ENCODE measurements at regions not wholly inside any gene's neighbourhood (a gene's known extent, or its start where the extent isn't known, plus 50 kb on each side); places are given as distances from the start of the nearest gene placed in this dataset.
A peak's percentile ranks its signal among the peaks of the same experiment; 100 is the strongest.

DNA sequence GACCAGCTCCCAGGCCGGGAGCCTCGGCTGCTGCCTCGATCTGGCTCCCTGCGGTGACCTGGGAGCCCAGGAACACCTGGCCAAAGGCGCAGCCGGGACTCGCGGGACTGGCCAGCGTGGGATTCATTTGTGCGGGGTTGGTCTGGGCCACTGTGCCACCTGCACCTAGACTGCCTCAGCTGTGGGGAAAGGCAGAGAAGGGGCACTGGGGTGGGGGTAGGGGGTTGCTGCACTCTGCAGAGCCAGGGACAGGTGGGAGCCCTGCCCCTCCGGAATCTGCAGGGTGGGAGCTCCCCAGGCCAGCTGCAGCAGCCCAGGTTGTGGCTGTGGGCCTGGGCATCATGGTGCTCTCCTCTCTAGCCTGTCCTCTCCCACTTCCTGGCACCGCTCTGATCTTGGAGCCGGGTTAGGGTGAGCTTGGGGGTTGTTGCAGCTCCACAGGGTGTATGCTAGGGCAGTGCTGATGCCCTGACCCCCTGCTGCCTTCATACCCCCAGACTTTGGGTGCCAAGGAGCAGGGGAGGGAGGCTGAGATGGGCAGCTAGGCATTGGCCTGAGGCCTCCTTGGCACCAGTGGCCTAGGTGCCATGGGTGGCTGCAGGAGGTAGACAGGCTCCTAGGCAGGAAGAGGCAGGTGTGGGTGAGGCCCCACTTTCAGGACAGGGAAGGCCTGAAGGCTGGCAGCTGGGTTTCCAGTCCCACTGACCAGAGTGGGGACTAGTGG is 57.5 kb upstream of the ETV3 start:
- DNase-seq (no peak), ATAC-seq (replicated peaks) (no peak)
- H3K9me3 Mint-ChIP-seq: no peaks in the 10 kb centered on the region
- H3K36me3 Mint-ChIP-seq (ENCODE audit: insufficient read depth): no peaks in the 10 kb centered on the region
- H3K4me1 Mint-ChIP-seq (ENCODE audit: low read depth in 2 of 2): peaks cover 6 to 8% of the 10 kb centered on the region in 2 donors
- no peak overlapping the region for H3K4me3 Mint-ChIP-seq
- peaks cover 30 to 74% of the 10 kb centered on the region in 2 donors for H3K27me3 Mint-ChIP-seq
- H3K27ac Mint-ChIP-seq: no peak overlapping the region

DNA sequence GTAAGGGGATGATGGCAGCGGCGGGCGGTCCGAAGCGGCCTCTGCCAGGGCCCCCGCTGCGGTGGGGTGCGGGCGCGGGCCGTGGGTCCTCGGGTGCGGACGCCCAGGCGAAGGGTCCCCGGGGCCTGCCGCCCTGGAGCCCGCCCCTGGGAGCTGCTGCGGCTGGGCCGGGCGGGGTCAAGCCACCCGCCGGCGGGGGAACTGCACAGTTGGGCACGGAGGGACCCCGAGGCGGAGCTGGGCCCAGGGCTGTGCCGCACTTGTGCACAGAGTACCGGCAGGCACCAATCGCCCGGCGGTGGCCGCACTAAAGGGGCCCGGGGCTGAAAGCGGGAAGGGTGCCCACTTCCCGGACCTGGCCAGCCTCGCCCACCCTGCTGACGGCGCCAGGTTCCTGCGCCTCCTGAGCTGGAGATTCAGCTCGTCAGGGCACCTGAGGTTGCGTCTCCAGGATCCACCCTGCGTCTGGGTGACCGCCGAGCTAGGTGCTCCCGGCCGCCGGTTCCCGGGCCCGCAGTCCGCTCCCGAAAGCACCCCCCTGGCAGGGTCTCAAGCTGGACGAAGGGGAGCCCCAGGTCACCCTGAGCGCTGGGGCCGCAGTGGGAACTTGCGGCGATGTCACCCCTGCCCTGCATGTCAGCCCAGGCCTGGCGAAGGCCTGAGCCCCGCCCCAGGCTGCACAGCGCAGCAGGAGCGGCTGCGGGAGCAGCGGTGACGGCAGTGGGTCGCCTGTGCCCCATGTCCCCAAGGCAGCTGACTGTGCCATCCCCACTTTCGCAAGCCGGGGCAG is 56.7 kb upstream of the ETV3 start:
- Mint-ChIP-seq H3K4me1 (ENCODE audit: low read depth in 2 of 2) (peaks cover 6 to 8% of the 10 kb centered on the region in 2 donors), H3K36me3 (ENCODE audit: insufficient read depth) (no peaks in the 10 kb centered on the region), H3K27ac (no peak overlapping the region), H3K27me3 (peaks cover 35 to 74% of the 10 kb centered on the region in 2 donors), H3K9me3 (no peaks in the 10 kb centered on the region), H3K4me3 (no peak overlapping the region)
- ATAC-seq (replicated peaks) (no peak), DNase-seq (no peak)

DNA sequence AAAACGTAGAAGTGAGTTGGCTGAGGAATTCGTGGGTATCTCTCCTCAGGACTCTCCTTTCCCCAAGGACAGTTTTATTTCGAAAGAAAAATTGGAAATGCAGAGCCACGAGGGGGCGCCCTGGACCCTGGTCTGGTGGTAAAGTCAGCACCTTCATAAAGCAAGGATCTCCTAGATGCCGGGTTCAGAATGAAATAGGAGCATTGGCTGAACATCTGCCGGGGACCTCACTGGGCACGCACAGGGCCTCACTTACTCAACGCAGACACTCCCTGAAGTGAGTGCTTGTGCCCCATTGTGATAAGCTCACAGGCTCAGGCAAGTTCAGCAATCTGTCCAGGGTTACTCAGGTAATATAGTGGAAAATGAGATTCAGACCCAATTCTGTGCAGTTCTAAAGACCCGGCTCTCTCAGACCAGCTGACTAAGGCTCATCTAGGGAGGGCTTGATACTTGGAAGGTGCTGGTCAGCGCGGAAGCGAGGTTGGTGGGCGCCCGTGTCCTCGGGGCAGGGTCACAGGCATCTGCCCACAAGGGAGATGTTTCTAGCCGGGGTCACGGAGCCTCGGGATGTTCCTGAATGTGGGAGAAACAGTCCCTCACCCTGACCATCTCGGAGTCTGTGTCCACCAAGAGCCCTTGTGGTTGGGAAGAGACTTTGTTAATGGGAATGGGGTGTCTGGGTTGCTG is 55.7 kb upstream of the ETV3 start:
- Mint-ChIP-seq H3K4me3 (no peak overlapping the region), H3K36me3 (ENCODE audit: insufficient read depth) (no peaks in the 10 kb centered on the region), H3K27me3 (peaks cover 44 to 79% of the 10 kb centered on the region in 2 donors), H3K27ac (no peak overlapping the region), H3K9me3 (no peaks in the 10 kb centered on the region), H3K4me1 (ENCODE audit: low read depth in 2 of 2) (peaks cover 6 to 8% of the 10 kb centered on the region in 2 donors)
- no peak for ATAC-seq (replicated peaks)
- DNase-seq: peak in 2 of 3 experiments; percentile 18 to 39

DNA sequence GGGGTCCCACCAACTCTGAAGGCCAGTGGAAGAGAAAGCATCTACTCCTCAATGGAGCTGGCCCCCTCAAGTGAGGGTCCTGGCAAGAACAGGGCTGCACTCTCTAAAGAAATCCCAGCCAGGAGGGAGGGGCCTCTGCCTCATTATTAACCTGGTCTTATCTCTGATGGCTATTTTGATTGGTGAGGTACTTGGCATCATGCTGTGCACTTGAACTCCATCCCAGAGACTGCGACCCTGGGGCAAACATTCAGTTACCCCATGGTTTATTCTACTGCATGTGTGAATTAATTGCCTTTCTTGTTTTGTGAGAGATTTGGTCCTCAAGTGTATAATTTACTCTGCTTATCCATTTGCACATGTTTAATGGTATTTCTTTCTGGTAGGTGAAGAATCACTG is 55.0 kb upstream of the ETV3 start:
- ATAC-seq (replicated peaks): no peak
- Mint-ChIP-seq H3K27me3 (peaks cover 47 to 79% of the 10 kb centered on the region in 2 donors), H3K36me3 (ENCODE audit: insufficient read depth) (no peaks in the 10 kb centered on the region), H3K4me3 (no peak overlapping the region), H3K4me1 (ENCODE audit: low read depth in 2 of 2) (peaks cover 6 to 8% of the 10 kb centered on the region in 2 donors), H3K27ac (no peak overlapping the region), H3K9me3 (no peaks in the 10 kb centered on the region)
- DNase-seq: no peak

DNA sequence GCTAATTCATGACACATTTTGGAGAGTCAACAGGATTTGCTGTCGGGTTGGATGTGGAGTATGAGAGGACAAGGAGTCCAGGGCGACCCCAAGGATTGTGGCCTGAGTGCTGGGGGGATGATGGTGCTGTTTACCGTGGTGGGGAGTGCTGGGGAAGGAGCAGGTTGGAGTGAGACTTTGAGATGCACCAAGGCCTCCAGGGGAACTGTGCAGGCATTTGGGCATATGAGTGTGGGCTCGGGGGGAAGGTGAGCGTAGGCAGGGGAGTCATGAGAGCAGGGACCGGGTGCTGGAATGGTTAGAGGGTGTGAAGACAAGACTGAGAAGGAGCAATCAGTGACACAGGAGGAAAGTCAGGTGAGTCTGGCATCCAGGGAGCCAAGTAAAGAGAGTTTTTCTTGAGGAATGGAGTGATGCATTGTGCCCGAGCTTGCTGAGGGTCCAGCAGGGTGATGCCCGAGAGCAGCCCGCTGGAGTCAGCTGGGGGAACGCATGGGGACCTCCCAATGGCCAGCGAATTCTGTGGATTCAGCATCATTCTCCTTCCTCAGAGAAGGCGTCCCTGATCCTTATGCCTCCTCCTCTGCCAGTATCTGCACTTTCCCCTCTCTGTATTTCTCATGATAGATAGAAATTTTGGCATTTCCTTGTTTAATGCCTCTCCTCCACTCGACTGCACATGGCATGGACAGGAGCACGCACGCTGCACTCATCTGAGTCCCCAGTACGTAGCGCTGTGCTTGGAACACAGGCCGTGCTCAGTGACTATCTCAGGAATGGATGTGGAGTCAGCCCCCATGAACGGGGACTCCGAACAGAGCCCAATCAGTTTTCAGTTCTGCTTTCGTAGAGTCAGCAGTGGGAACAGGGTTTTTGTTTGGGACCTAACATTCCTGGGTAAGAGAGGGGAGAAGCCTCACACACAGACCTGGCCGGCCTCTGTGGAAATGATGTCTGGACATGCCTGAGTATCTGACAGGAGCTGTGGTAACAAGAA is 52.1 kb upstream of the ETV3 start:
- Mint-ChIP-seq H3K27ac (no peak overlapping the region), H3K9me3 (no peaks in the 10 kb centered on the region), H3K27me3 (peaks cover 62 to 86% of the 10 kb centered on the region in 2 donors), H3K4me3 (no peak overlapping the region), H3K36me3 (ENCODE audit: insufficient read depth) (no peaks in the 10 kb centered on the region), H3K4me1 (ENCODE audit: low read depth in 2 of 2) (peaks cover 6 to 8% of the 10 kb centered on the region in 2 donors)
- DNase-seq: no peak
- ATAC-seq (replicated peaks): no peak

DNA sequence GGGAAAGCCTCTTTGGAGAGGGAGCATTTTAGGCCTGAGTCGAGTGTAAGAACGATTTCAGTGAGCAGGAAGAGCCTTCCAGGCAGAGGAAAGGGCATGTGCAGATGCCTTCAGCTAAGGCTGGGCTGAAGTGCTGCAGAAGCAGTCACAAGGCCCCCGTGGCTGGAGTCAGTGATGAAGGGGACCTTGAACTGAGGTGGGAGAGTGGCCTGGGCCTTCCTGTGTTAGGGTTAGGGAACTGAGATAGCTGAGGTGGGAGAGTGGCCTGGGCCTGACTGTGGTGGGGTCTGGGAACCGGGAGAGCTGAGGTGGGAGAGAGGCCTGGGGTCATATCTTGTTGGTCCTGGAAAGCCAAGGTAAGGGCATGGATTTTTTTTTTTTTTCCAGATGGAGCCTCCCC is 50.9 kb upstream of the ETV3 start:
- no peak overlapping the region for H3K27ac Mint-ChIP-seq
- peaks cover 5 to 8% of the 10 kb centered on the region in 2 donors for H3K4me1 Mint-ChIP-seq (ENCODE audit: low read depth in 2 of 2)
- DNase-seq (no peak), ATAC-seq (replicated peaks) (no peak)
- H3K4me3 Mint-ChIP-seq: no peak overlapping the region
- no peaks in the 10 kb centered on the region for H3K36me3 Mint-ChIP-seq (ENCODE audit: insufficient read depth)
- H3K27me3 Mint-ChIP-seq: peaks cover 59 to 89% of the 10 kb centered on the region in 2 donors
- H3K9me3 Mint-ChIP-seq: no peaks in the 10 kb centered on the region
